HG03045 (cell line): ENCODE measurements at regions not wholly inside any gene's neighbourhood (a gene's known extent, or its start where the extent isn't known, plus 50 kb on each side); places are given as distances from the start of the nearest gene placed in this dataset.

Experiments
- ATAC-seq: cut with Tn5 transposase; IDR thresholded peaks from one replicate; pipeline ENCODE4 v1.9.1; 2021; ENCODE audit warnings: mild to moderate bottlenecking, moderate library complexity; ENCODE audit not compliant: unreplicated experiment

DNA sequence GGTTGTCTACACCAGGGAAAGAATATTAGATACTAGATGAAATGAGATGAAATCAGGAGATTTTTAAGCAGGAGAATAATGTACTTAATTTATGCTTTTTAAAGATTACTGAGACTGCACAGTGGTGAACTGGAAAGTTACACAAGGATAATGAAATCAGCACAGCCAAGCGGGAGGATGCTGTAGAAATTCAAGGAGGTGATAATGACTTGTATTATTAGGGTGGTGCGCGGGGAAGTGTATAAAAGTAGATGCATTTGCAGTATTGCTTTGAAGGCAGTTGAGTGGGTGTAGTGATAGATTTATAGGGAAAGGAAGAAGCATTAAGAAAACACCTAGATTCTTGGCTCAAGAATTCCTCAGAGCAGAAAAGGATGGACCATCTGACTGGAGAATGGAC lies 359.5 kb upstream of the SPHKAP start:
- no peak for ATAC-seq

DNA sequence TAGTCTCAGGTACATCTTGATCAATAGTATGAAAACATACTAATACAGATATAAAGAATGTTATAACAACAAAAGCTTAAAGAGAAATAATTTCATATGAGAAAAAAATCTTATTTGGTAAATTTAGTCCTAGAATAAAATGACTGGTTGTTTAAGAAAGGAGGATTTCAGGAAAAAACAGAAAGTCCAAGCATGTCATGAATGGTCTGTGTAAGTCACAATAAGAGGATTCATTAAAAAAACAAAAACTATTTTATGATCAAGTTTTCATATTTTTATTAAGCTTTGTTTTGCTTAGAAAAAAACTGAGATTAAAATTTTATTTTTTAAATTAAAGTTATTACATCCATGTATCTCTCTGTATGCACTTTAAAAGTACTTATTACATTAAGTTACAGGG lies 353.9 kb upstream of the SPHKAP start:
- no peak for ATAC-seq

DNA sequence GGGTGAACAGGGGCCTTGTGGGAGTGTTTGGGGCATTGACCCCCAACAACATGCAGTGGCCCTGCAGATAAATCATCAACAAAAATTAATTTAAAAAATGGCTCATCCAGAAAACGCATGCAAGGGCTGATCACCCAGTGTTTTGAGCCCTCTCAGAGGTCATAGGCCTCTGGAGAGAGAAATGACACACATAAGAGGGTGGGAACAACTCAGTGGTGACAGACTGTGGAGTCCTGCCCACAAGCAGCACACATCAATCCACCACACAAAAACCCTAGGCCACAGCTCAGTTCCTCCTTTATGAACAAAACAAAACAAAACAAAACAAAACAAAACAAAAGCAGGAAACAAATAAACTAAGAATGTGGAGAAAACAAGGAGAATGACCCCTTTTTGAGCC lies 351.7 kb upstream of the SPHKAP start:
- no peak for ATAC-seq

DNA sequence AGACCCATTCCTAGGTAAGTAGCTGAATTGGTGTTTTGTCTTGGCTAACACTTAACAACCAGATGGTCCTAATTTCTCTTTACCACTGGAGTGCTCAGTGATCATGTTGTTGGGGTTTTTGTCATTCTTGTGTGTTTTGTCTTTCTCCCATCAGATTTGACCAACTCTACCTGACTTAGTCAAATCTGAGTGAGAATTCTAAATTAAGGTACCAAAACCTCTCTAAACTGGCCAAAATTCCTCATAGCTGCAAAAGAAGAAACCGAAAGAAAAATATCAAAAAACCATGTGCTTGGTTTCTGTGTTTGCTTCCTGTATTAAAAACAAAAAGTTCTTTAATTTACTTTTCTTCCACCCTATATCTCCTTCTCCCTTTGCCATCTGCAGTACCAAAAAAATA lies 350.7 kb upstream of the SPHKAP start:
- ATAC-seq = no peak

DNA sequence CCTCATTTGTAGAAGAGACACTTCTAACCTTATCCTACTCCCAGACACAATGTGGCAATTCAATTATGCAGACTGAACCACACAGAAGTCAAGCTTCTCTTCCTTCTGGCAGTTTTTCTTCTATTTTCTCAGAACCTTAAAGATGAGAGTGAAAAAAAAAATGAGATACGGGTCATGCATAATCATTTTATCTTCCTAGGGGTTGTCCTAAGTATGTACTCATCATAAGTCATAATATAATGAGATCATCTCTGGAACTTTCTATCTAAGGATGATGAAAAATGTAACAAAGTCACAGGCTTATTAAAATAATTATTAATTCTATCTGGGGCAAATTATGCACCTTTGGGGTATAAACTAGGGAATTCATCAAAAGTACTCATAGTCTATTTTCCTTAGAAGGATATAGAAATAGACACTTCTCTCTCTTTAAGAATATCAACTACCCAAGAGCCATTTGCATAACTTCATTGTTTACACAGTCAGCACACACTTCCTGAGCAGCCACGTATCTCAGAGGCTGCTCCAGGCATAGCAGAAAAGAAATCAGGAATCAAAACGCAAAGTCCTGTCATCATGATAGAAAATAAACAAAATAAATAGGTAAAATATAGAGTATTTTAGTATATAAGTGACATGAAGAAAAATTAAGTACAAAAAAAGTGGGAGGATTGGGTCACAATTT lies 345.9 kb upstream of the SPHKAP start:
- no peak for ATAC-seq

DNA sequence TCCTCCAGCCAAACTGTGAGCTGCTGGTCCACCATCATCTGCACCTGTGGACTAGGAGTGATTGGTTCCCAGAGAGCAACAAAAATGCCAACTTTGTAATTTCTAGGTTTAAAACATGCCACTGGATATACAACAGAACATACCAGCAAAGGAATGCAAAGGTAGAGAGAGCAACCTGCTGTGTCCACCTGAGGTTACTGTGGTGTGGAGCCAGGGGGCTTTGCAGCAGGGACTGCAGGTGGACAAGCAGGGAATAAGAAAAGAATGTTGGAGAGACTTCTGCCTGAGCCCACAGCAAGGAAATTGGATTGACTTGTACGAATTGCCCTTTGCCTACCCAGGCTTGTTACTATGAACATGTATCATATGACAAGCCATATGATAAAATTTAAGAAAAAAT lies 345.2 kb upstream of the SPHKAP start:
- no peak for ATAC-seq

DNA sequence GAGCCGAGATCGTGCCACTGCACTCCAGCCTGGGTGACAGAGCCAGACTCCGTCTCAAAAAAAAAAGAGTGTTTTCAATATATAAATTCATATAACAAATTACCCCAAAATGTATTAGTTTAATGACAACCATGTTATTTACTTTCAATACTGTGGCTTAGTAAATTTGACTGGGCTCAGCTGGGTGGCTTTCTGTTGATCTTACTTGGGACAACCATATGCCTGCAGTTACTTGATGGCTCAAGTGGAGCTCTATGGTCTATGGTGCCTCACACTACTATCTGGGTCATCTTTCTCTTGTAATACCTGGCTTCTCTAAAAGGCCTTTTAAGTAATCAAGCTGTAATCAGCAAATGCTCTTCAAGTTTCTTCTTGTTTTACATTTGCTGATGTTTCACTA lies 341.5 kb upstream of the SPHKAP start:
- ATAC-seq = no peak

DNA sequence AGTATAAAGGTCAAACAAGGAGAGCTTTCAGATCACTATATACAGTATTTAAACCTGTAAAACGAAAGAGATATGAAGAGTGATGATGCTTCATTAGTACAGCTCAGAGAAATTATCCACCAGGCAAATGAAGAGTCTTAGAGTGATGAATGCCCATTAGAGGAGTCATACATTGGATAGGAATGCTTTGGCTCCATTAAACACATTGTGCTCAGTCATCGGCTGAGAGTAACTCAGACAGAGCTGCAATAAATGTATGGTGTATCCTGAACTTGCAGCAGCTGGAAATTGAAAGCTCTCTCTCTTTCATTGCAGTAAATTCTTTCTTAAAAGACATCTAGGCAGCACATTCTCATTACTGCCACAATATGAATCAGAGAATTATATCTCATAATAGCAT lies 340.8 kb upstream of the SPHKAP start:
- no peak for ATAC-seq

DNA sequence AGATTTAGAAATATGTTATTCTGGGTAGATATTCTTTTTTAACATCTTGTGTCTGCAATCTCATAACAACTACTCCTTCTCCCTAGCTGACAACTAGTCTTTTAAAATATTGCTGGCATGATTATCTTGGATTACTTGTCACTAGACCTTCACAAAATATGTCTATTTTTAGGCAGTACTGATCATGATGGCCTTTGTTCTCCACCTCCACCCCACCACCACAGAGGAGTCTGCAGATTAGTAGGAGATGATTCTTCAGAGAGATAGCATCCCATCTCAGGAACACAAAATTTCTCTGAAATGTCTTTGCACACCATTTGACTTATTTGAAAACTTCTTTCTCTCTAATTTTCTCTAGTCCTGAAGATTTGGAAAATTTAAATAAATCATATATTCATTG lies 338.1 kb upstream of the SPHKAP start:
- no peak for ATAC-seq

DNA sequence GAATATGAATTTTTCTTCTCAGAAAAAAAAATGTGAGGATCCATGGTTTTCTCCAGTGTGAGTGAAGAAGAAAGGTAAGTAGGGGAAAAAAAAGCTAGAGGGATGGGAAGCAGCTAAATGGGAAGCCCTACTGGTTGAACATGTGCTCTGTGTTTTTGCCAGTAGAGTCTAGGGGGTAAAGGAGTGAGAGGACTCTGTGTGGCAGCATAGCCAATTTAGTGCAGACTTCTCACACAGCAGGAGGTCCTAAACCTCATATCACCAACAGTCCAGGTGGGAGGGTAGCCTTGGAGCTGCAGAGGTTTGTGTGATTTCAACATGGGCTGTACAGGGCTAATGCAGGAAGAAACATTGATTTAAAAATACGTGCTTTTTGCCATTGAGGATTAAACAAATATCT lies 334.5 kb upstream of the SPHKAP start:
- no peak for ATAC-seq

DNA sequence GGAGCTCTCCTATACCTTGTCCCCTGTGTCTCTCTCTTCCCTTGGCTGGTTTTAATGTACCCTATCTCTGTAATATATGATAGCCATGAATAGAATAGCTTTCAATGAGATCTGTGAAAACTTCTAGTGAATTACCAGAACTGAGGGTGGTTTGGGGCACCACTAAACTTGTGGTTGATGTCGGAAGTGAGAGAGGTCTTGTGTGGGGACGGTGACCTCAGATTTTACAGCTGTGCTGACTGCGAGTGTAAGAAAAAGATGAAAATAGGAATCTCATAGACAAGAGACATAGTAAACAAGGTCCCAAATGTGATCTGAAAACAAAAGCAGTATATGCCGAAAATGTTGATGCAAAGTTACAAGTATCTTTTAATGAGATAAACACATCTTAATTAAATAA lies 332.0 kb upstream of the SPHKAP start:
- peak; percentile 89 for ATAC-seq

DNA sequence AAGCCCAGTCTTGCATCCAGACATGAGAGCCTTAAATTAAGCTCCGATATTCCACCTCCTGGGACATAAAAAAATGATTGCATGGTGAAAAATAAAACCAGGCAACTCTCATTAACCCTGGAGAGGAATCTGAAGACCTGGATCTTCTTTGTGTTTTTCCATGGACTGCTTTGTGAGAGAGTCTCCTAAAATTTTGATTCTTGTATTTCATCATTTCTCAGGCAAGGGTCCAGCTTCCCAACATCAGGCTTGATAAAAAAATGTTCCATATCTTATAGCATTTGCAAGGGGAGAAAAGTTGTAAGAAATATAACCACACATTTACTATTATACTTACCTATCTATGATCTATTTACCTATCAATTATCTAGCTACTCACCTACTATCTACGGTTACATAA lies 327.5 kb upstream of the SPHKAP start:
- ATAC-seq = no peak

DNA sequence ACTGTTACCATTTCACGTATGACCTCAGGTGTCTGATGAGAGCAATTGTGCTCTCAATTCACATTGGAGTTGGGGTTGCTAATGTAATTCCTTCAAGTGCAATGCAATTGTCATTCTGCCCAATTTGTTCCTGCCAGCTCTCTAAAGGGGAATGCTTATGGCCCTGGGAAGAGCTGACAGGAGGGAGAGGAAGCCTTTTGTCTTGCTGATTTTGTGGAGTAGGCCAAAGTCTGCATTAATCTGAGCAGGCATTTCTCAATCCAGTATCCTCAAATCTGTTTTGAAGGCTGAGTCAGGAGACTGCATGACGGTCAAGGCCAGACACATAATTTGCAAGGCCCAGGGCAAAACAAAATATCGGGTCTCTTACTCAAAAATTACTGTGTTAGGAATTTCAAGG lies 326.4 kb upstream of the SPHKAP start:
- ATAC-seq = no peak

DNA sequence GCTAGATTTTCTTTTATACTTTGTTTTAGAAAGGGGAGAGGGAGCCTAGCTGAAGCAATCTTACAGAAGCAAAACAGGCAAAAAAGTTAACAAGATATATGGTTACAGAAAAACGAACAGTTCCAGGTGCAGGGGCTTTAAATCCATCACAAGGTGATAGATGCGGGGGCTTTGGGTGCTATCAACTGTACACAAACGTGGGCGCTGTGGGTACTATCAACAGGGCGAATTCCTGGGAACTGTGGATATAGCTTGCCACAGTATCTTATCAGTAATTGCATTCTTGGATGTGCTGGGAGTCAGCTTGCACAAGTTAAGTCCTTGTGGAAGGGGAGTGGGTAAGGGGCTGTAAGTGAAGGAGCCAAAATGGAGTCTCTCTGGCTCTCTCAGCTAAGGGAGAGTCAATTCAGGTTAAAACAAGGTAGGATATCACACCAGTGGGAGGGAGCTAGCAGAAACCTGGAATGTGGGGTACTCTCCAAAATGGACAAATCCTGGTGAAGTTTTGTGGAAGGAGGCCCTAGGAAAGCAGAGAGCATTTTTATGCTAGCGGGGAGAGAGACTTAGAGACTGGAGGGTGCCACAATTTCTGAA lies 325.8 kb upstream of the SPHKAP start:
- ATAC-seq = no peak

DNA sequence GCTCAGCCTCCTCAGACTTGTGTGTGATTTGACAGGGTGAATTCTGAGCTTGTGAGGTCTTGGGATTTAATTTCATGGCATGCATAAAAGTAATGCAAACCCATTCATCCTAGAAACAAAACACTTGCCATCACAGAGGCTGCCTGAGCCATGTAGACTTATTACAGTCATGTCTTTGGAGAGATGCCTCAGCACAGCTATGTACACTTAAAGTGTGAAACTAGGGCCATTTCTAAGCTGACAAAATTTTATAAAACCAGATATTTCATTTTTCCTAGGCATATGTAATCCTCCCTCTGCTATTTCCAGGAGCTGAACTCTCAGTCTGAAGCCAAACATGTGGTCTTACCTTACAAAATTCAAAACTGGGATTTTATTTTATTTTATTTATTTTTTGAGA lies 322.2 kb upstream of the SPHKAP start:
- no peak for ATAC-seq

DNA sequence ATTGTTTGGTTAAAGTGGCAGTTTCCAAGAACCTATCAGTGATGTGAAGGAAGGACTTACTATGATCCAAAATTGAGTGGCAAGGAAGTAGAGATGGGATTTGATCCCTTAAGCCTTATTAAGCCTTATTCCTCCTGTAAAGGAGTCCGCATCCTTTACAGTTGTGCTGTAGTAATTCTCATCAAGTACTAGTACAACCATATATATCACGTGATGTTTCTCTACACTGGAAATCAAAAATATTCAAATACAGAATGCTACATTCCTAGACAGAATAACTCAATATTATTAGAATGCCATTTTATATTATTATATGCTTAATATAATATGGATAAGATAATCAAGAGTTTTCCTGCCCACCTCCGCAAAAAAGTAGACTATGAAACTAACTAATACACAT lies 312.4 kb upstream of the SPHKAP start:
- ATAC-seq = no peak

DNA sequence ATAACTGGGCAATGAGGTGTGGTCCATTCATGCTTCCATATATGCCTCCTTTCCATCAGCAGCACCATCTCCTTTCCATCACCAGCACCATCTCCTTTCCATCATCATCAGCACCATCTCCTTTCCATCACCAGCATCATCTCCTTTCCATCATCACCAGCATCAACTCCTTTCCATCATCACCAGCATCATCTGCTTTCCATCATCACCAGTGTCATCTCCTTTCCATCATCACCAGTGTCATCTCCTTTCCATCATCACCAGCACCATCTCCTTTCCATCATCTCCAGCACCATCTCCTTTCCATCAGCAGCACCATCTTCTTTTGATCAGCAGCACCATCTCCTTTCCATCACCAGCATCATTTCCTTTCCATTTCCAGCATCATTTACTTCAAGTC lies 297.5 kb upstream of the SPHKAP start:
- ATAC-seq = no peak

DNA sequence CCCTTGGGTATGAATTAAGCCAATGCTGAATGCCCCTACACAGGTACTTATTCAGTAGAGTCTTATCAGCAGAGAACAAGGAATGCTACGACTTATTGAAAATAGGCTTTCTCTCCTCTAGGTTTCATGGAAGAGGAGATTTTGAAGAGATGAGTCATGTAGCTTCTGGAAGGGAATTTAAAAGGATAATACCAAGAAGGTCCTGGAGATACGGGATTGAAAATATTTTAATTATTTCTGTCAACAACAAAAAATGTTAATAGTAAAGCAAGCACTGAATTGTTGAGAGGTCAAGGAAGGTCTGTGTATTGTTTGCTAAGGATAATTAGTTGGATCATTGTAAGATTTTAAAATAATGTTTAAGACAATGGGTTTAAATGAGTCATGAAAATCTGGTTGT lies 293.0 kb upstream of the SPHKAP start:
- no peak for ATAC-seq

DNA sequence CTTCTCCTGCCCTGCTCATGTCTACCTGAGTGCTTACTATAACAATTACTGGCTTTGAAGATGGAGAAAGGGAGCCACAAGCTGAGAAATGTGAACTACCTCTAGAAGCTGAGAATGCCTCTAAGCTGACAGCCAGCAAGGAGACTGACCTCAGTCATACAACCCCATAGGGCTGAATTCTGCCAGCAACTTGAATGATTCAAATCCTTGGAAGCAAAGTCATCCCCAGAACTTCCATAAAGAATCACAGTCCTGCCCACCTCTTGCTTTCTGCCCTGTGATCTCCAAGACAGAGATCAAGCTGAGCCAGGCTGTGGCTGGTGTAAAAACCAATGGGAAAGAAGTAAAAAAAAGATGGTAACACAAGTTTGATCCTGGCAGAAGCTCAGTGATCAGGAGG lies 288.2 kb upstream of the SPHKAP start:
- ATAC-seq = no peak

DNA sequence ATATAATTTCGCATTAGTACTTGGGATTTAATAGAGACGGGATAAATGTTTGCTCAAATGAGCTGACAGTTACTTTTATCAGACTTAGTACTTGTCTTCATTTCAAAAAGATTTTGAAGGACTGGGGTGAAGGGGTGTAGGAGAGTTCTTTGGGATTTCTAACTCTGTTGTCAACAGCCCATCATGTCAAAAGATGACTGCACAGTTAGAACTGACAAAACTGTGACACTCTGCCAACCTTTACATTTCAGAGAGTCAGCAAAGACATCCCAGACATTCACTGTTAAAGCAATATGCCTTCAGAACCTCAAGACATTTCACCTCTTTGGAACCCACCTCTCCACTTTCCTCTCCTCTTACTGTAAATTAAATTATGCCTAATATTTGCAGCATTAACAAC lies 285.4 kb upstream of the SPHKAP start:
- ATAC-seq = no peak

DNA sequence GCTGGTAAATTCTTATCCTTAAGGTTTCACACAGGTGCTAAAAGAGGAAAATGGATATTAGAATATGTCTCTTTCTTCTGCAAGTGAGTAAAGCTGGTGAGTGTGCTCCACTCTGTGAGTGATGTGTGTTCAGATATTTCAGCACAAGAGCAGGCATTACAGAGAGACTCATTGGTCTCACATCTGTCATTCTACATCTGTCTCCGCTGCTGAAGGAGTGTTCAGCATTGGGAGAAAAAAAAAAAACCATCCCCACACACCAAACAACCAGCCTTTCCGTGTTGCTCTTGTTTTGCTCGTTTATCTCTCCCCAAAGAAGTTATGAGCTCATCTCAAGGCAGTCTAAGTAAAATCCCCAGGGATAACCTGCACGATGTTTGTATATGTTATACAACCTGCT lies 283.9 kb upstream of the SPHKAP start:
- no peak for ATAC-seq

DNA sequence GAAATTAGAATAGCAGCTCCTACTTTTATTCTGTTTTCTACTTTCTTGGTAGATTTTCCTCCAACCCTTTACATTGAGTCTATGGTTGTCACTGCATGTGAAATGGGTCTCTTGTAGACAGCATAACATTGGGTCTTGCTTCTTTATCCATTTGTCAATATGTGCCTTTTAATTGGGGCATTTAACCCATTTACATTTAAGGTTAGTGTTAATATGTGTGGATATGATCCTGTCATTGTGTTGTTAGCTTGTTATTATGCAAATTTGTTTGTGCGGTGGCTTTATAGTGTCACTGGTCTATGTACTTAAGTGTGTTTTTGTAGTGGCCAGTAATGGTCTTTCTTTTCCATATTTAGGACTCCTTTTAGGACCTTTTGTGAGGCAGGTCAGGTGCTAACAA lies 276.9 kb upstream of the SPHKAP start:
- no peak for ATAC-seq

DNA sequence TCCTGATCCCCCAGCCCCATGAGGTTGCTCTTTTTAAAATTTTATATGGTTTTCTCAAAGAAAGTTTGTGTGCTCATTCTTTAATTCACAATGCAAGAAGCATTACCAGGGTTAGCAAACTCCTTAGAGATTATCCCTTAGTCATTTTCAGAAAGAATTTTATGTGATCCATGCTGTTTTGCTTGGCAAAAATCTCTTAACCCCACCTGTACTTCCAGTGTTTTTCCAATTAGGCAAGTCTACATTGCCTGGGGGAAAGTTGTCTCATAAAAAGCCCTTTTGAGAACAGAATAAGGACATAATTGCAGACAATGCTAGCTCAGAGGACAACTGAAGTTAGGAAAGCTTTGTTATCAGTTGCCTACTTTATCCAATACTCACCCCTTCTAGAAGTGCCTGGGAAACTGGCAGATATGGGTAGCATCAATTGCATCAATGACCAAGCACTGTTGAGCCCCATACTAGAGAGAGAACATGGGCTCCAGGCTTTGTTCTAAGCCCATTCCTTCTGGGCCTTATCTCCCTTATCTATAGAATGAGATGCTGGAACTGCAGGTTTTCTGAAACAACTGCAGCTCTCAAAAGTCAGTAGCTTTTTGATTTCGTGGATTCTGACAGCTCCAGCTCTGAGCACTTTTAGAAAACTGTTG lies 265.9 kb upstream of the SPHKAP start:
- ATAC-seq = no peak
